Keratinocyte (primary cell): ENCODE measurements at regions not wholly inside any gene's neighbourhood (a gene's known extent, or its start where the extent isn't known, plus 50 kb on each side); places are given as distances from the start of the nearest gene placed in this dataset.

ENCODE experiments used
- DNase-seq: peaks from one replicate; pipeline ENCODE4 v3.0.0-alpha.2; 2011; ENCODE audit warnings: low read depth, missing footprints, low spot score
- FAIRE-seq: peaks from 2 replicates; lab custom pipeline; 2011; peaks lifted over from hg19 to GRCh38; lab: Jason Lieb, UNC
- H2AFZ ChIP-seq: 2 replicates; pipeline ENCODE4 v1.6.0; 2012; ENCODE audit warnings: low read length, control low read depth, inconsistent platforms; ENCODE audit not compliant: control insufficient read depth
- H3K27ac ChIP-seq: 2 replicates; pipeline ENCODE4 v1.5.1; 2011; ENCODE audit warnings: low read length; ENCODE audit not compliant: control insufficient read depth, insufficient read depth
- H3K27me3 ChIP-seq: 3 replicates; pipeline ENCODE4 v1.6.0; 2011; ENCODE audit warnings: low read length; ENCODE audit not compliant: control insufficient read depth, insufficient read depth; ENCODE audit errors: extremely low read depth
- H3K36me3 ChIP-seq, 2 experiments: 2 replicates in 1 of 2; 3 replicates in 1 of 2; pipeline ENCODE4 v1.5.1; 2011; ENCODE audit warnings: low read length in 2 of 2, mild to moderate bottlenecking in 1 of 2; ENCODE audit not compliant: control insufficient read depth in 2 of 2, insufficient read depth in 2 of 2; ENCODE audit errors: extremely low read depth in 1 of 2
- H3K4me1 ChIP-seq: 3 replicates; pipeline ENCODE4 v1.5.1; 2011; ENCODE audit warnings: low read length; ENCODE audit not compliant: control insufficient read depth, insufficient read depth; ENCODE audit errors: extremely low read depth
- H3K4me2 ChIP-seq: 3 replicates; pipeline ENCODE4 v1.6.0; 2011; ENCODE audit warnings: low read depth, low read length; ENCODE audit not compliant: control insufficient read depth, insufficient read depth; ENCODE audit errors: extremely low read depth
- H3K4me3 ChIP-seq, 3 experiments: fragments of 200-600 bp in 1 of 3; sonication (generic) in 1 of 3; 2 replicates in 2 of 3; 3 replicates in 1 of 3; pipeline ENCODE4 v1.5.1; 2011 to 2016; ENCODE audit warnings: low read length in 3 of 3, mild to moderate bottlenecking in 3 of 3, control low read depth in 2 of 3, inconsistent platforms in 1 of 3, low read depth in 1 of 3, mixed read lengths in 1 of 3, mixed run types in 1 of 3, moderate library complexity in 1 of 3; ENCODE audit not compliant: control insufficient read depth in 2 of 3, insufficient read depth in 2 of 3; ENCODE audit errors: extremely low read depth in 1 of 3
- H3K79me2 ChIP-seq: 2 replicates; pipeline ENCODE4 v1.6.0; 2012; ENCODE audit warnings: low read length; ENCODE audit not compliant: control insufficient read depth, insufficient read depth
- H3K9ac ChIP-seq: 3 replicates; pipeline ENCODE4 v1.6.0; 2011; ENCODE audit warnings: low read length; ENCODE audit not compliant: control insufficient read depth, insufficient read depth; ENCODE audit errors: extremely low read depth
- H3K9me1 ChIP-seq: 3 replicates; pipeline ENCODE4 v1.6.0; 2011; ENCODE audit warnings: low read length; ENCODE audit not compliant: control insufficient read depth, insufficient read depth; ENCODE audit errors: extremely low read depth
- H3K9me3 ChIP-seq: 2 replicates; pipeline ENCODE4 v1.5.1; 2012; ENCODE audit warnings: low read depth, low read length; ENCODE audit not compliant: control insufficient read depth
- H4K20me1 ChIP-seq: 3 replicates; pipeline ENCODE4 v1.6.0; 2011; ENCODE audit warnings: low read length; ENCODE audit not compliant: control insufficient read depth, insufficient read depth; ENCODE audit errors: extremely low read depth
- CTCF ChIP-seq, 3 experiments: IDR thresholded peaks in 1 of 3; conservative IDR thresholded peaks in 1 of 3; optimal IDR thresholded peaks in 1 of 3; 2 replicates in 2 of 3; 3 replicates in 1 of 3; pipeline versions ENCODE3 to v1.5.1; 2011; ENCODE audit warnings: low read length in 3 of 3, mild to moderate bottlenecking in 3 of 3, moderate library complexity in 2 of 3, control low read depth in 1 of 3, inconsistent platforms in 1 of 3; ENCODE audit not compliant: insufficient read depth in 2 of 3; ENCODE audit errors: extremely low read depth in 1 of 3
- EZH2 ChIP-seq: IDR thresholded peaks from one replicate; pipeline ENCODE4 v1.6.1; 2012; ENCODE audit warnings: inconsistent platforms, mild to moderate bottlenecking, low read length, moderate library complexity
- dilution Hi-C: fragments of 300-500 bp; cut with MboI; formaldehyde crosslinking; loops from one replicate; pipeline ENCODE4 v1.7.0; 2020; ENCODE audit warnings: low sequenced_read_pairs; ENCODE audit not compliant: extremely low pct_ligation_motif_present

- H3K27ac ChIP-seq, result no peak overlapping the region
- H3K9me3 ChIP-seq, result no peaks in the 10 kb centered on the region
- peaks cover 6% of the 10 kb centered on the region for H3K4me1 ChIP-seq
- H3K9ac ChIP-seq, result no peak overlapping the region
- DNase-seq (no peak), FAIRE-seq (no peak)
- no peak overlapping the region for H3K4me3 ChIP-seq
- no peak overlapping the region for H2AFZ ChIP-seq
- H3K36me3 ChIP-seq, result no peaks in the 10 kb centered on the region
- no peaks in the 10 kb centered on the region for H3K9me1 ChIP-seq
- H3K4me2 ChIP-seq, result no peak overlapping the region
- H4K20me1 ChIP-seq, result no peaks in the 10 kb centered on the region
- dilution Hi-C loops, result no loop called here
- no peak for TF ChIP-seq CTCF (optimal IDR thresholded peaks at IDR 0.05 in 1 of 3, IDR thresholded peaks at IDR 0.05 in 1 of 3, conservative IDR thresholded peaks at IDR 0.05 in 1 of 3; ENCODE audit: extremely low read depth in 1 of 3, insufficient read depth in 2 of 3, low read length in 3 of 3)
- no peak for TF ChIP-seq EZH2
- no peaks in the 10 kb centered on the region for H3K27me3 ChIP-seq
- no peaks in the 10 kb centered on the region for H3K79me2 ChIP-seq
Measured at GRCh38 chr12:5230156-5230555, 186.5 kb downstream of the KCNA5 start.

- H3K27me3 ChIP-seq, result no peaks in the 10 kb centered on the region
- H3K9me3 ChIP-seq, result no peaks in the 10 kb centered on the region
- dilution Hi-C loops, result no loop called here
- no peaks in the 10 kb centered on the region for H3K36me3 ChIP-seq
- DNase-seq (no peak), FAIRE-seq (peak; percentile 67)
- H4K20me1 ChIP-seq, result no peaks in the 10 kb centered on the region
- H2AFZ ChIP-seq, result no peak overlapping the region
- H3K9ac ChIP-seq, result no peak overlapping the region
- H3K4me3 ChIP-seq, result no peak overlapping the region
- TF ChIP-seq CTCF (optimal IDR thresholded peaks at IDR 0.05 in 1 of 3, IDR thresholded peaks at IDR 0.05 in 1 of 3, conservative IDR thresholded peaks at IDR 0.05 in 1 of 3; ENCODE audit: extremely low read depth in 1 of 3, insufficient read depth in 2 of 3, low read length in 3 of 3) (no peak), EZH2 (no peak)
- no peaks in the 10 kb centered on the region for H3K79me2 ChIP-seq
- no peaks in the 10 kb centered on the region for H3K9me1 ChIP-seq
- H3K4me2 ChIP-seq, result no peak overlapping the region
- H3K4me1 ChIP-seq, result peaks cover 6% of the 10 kb centered on the region
- no peak overlapping the region for H3K27ac ChIP-seq
Measured at GRCh38 chr12:5230861-5231260, 187.2 kb downstream of the KCNA5 start.
